Common myeloid progenitor, CD34-positive (primary cell): ENCODE measurements at regions not wholly inside any gene's neighbourhood (a gene's known extent, or its start where the extent isn't known, plus 50 kb on each side); places are given as distances from the start of the nearest gene placed in this dataset.

ENCODE experiments used
- CTCF ChIA-PET: fragments of 350-600 bp; sonication (Branson Sonifier 250); formaldehyde crosslinking; loops from one replicate; lab custom pipeline; 2021; ENCODE audit warnings: antibody characterized with exemption; lab: Charles Lee
- POLR2A ChIA-PET: fragments of 350-600 bp; sonication (Branson Sonifier 250); formaldehyde crosslinking; loops from one replicate; lab custom pipeline; 2021; ENCODE audit warnings: antibody characterized with exemption; lab: Charles Lee
- DNase-seq, 3 donors: peaks; one replicate each; pipeline versions ENCODE4 v3.0.0 to v3.0.0-alpha.2; 2013
- H3K27ac ChIP-seq, 2 experiments: 1 replicate in 1 of 2; 2 replicates in 1 of 2; pipeline ENCODE4 v1.7.0; 2013; ENCODE audit warnings: inconsistent platforms in 2 of 2, low read length in 2 of 2, mild to moderate bottlenecking in 2 of 2, low read depth in 1 of 2, moderate library complexity in 1 of 2; ENCODE audit not compliant: severe bottlenecking in 2 of 2, insufficient read depth in 1 of 2, poor library complexity in 1 of 2
- H3K27me3 ChIP-seq, 5 experiments: replicated peaks in 2 of 5; 1 replicate in 3 of 5; 2 replicates in 2 of 5; pipeline versions ENCODE4 v1.6.1 to v1.7.0; 2013; ENCODE audit warnings: low read length in 4 of 5, mild to moderate bottlenecking in 2 of 5, moderate library complexity in 2 of 5, inconsistent platforms in 1 of 5; ENCODE audit not compliant: insufficient read depth in 5 of 5, control insufficient read depth in 4 of 5
- H3K36me3 ChIP-seq, 4 experiments: 1 replicate in 2 of 4; 2 replicates in 2 of 4; pipeline versions ENCODE4 v1.6.1 to v1.7.0; 2013; ENCODE audit warnings: low read length in 3 of 4, control low read depth in 1 of 4, mild to moderate bottlenecking in 1 of 4; ENCODE audit not compliant: control insufficient read depth in 4 of 4, insufficient read depth in 4 of 4
- H3K4me1 ChIP-seq, 4 experiments: 1 replicate in 3 of 4; 2 replicates in 1 of 4; pipeline versions ENCODE4 v1.6.1 to v1.7.1; 2013; ENCODE audit warnings: low read length in 3 of 4, mild to moderate bottlenecking in 3 of 4, control low read depth in 1 of 4, inconsistent platforms in 1 of 4, moderate library complexity in 1 of 4; ENCODE audit not compliant: control insufficient read depth in 4 of 4, insufficient read depth in 4 of 4; ENCODE audit errors: control extremely low read depth in 1 of 4
- H3K4me3 ChIP-seq, 7 experiments: 1 replicate in 4 of 7; 2 replicates in 3 of 7; pipeline versions ENCODE4 v1.5.1 to v1.7.0; 2013; ENCODE audit warnings: mild to moderate bottlenecking in 7 of 7, low read length in 6 of 7, moderate library complexity in 6 of 7, inconsistent platforms in 2 of 7, low read depth in 2 of 7, control low read depth in 1 of 7; ENCODE audit not compliant: insufficient read depth in 4 of 7, control insufficient read depth in 1 of 7; ENCODE audit errors: extremely low read depth in 1 of 7
- H3K9me3 ChIP-seq, 5 experiments: 1 replicate in 4 of 5; 2 replicates in 1 of 5; pipeline versions ENCODE4 v1.6.1 to v1.7.1; 2013; ENCODE audit warnings: low read length in 4 of 5, mild to moderate bottlenecking in 2 of 5, inconsistent platforms in 1 of 5, low read depth in 1 of 5, moderate library complexity in 1 of 5; ENCODE audit not compliant: control insufficient read depth in 4 of 5, insufficient read depth in 2 of 5; ENCODE audit errors: control extremely low read depth in 1 of 5
- WGBS: methylation state at CpG from one replicate; pipeline ENCODE4 v1.1.5; 2013; ENCODE audit not compliant: insufficient coverage; 5-methylcytosine and 5-hydroxymethylcytosine counted together

- Histone ChIP-seq H3K4me1 (no peaks in the 10 kb centered on the region), H3K27me3 (peaks cover 0 to 5% (median 0%) of the 10 kb centered on the region in 5 experiments), H3K9me3 (no peaks in the 10 kb centered on the region), H3K36me3 (no peaks in the 10 kb centered on the region), H3K27ac (no peak overlapping the region), H3K4me3 (no peak overlapping the region)
- WGBS, result no CpG with 5 or more reads among the region's 1 CpG
- no peak for DNase-seq
- POLR2A ChIA-PET, result no interaction called here
- CTCF ChIA-PET, result no interaction called here
Measured at GRCh38 chr7:25307624-25308023, 79.3 kb upstream of the NPVF start.

DNA sequence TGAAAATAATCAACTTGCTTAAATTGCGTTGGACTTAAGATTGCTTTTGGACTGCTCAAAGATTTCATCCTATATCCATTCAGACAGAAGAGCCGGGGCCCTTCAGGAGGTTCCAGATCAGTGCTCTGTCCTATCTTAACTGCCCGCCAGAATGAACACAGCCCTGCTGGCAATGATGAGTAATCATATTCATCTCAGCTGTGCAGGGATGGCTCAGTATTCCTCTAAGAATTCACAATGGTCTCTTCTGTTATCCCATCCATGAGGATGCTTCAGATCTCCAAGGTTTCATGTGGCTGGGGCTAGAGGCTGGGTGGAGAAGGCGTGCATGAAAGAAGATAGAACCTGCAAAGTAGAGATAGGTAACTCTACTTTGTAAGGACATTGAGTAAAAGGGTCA, 80.0 kb upstream of the NPVF start:
- H3K4me3 ChIP-seq, result no peak overlapping the region
- H3K4me1 ChIP-seq, result no peaks in the 10 kb centered on the region
- POLR2A ChIA-PET, result no interaction called here
- H3K27ac ChIP-seq, result no peak overlapping the region
- no peaks in the 10 kb centered on the region for H3K36me3 ChIP-seq
- WGBS, result 100% methylated on average over 3 of the region's 4 CpGs
- peaks cover 0 to 5% (median 0%) of the 10 kb centered on the region in 5 experiments for H3K27me3 ChIP-seq
- no peaks in the 10 kb centered on the region for H3K9me3 ChIP-seq
- DNase-seq, result no peak
- CTCF ChIA-PET, result no interaction called here

GRCh38 chr7:25308906-25309705, 80.8 kb upstream of the NPVF start:
- H3K36me3 ChIP-seq, result no peaks in the 10 kb centered on the region
- ChIA-PET CTCF (no interaction called here), POLR2A (no interaction called here)
- no peak for DNase-seq
- H3K27me3 ChIP-seq, result peaks cover 0 to 5% (median 0%) of the 10 kb centered on the region in 5 experiments
- H3K4me3 ChIP-seq, result no peak overlapping the region
- no peak overlapping the region for H3K27ac ChIP-seq
- peaks cover 0 to 6% (median 0%) of the 10 kb centered on the region in 4 experiments for H3K4me1 ChIP-seq
- 97% methylated on average over 4 of the region's 6 CpGs for WGBS
- H3K9me3 ChIP-seq, result no peaks in the 10 kb centered on the region

DNA sequence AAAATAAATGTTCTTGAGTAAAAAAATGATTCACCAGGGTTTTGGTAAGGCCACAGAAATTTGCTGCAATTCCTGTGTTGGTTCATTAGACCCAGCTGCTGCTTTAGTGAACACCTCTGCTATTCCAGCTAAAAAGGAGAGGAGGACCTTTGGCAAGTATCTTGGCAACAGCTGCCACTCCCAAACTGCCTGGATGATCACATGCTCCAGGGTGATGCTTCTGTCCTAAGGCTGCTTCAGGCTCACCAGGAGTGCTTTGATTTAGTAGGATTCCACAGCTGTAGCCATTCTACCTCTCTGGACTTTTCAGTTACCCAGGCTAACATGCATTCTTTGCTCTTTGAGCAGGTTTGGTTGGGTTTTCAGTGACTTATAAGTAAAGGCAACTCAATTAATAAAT, 82.6 kb upstream of the NPVF start:
- no peak for DNase-seq
- ChIA-PET POLR2A (no interaction called here), CTCF (no interaction called here)
- Histone ChIP-seq H3K27ac (no peak overlapping the region), H3K4me1 (peaks cover 0 to 6% (median 0%) of the 10 kb centered on the region in 4 experiments), H3K4me3 (no peak overlapping the region), H3K9me3 (no peaks in the 10 kb centered on the region), H3K27me3 (peaks cover 0 to 2% (median 0%) of the 10 kb centered on the region in 5 experiments), H3K36me3 (no peaks in the 10 kb centered on the region)

DNA sequence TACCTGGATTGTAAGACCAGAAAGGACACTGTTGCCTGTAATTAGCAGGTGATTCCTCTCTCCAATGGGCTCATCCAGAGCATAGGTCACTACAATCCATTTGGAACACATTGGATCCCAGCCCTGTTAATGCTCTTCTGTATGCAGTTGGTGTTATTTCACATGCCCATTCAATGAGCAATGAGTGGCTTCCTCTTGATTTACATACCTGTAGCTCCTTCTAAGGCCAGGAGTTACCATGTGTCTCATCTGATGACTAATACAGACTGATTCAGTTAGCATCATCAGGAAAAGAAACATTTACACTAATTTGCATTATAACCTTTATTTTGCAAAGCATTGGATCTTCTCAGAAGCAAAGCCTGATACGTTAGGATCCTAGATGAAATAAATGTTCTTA, 83.1 kb upstream of the NPVF start:
- Histone ChIP-seq H3K4me1 (peaks cover 0 to 6% (median 0%) of the 10 kb centered on the region in 4 experiments), H3K36me3 (no peaks in the 10 kb centered on the region), H3K4me3 (no peak overlapping the region), H3K9me3 (no peaks in the 10 kb centered on the region), H3K27me3 (no peaks in the 10 kb centered on the region), H3K27ac (no peak overlapping the region)
- DNase-seq, result no peak
- ChIA-PET CTCF (no interaction called here), POLR2A (no interaction called here)
- WGBS, result no CpG with 5 or more reads among the region's 1 CpG

DNA sequence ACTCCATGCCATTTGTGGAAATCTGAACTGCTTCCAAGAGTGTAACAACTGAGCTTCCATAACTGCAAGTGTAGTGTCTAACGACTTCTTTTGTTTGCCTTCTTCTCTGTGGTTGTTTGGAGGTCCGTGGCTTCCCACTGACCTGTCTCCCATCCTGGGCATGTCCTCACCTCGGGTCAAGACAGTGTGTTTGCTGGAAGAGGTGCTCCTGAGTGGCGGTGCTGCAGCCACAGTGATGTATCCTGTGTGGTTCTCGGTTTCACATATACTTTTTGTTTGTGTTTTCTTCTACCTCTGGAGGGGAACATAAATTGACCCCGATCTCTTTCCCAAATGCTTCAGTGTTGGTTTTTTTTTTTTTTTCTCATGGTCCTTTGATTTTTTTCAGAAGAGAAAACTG, 84.7 kb upstream of the NPVF start:
- no peak overlapping the region for H3K27ac ChIP-seq
- no peaks in the 10 kb centered on the region for H3K9me3 ChIP-seq
- H3K36me3 ChIP-seq, result no peaks in the 10 kb centered on the region
- no peaks in the 10 kb centered on the region for H3K27me3 ChIP-seq
- H3K4me3 ChIP-seq, result no peak overlapping the region
- peaks cover 0 to 6% (median 0%) of the 10 kb centered on the region in 4 experiments for H3K4me1 ChIP-seq
- POLR2A ChIA-PET, result no interaction called here
- WGBS, result 78% methylated on average over 5 of the region's 6 CpGs
- CTCF ChIA-PET, result no interaction called here
- DNase-seq, result no peak

DNA sequence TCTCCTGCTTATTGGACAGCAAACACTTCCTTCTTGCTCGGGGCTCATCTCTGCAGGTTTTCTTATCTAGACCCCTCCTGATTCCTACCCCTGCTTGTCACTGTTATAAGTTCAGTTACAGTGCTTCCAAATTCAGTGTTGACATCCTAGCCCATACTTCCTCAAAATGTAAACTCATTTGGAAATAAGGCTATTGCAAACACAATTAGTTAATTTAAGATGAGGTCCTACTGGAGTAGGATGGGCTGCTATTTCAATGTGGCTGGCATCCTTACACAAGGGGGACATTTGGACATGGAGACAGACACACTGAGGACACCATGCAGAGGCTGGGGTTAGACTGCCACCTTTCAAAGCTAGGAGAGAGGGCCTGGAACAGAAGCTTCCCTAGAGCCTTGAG, 85.2 kb upstream of the NPVF start:
- ChIA-PET POLR2A (no interaction called here), CTCF (no interaction called here)
- DNase-seq, result peak in 1 of 3 donors; percentile 3

More for the DNA sequence above, 85.2 kb upstream of the NPVF start:
- Histone ChIP-seq H3K4me1 (peaks cover 0 to 6% (median 0%) of the 10 kb centered on the region in 4 experiments), H3K27ac (no peak overlapping the region), H3K4me3 (no peak overlapping the region), H3K9me3 (no peaks in the 10 kb centered on the region), H3K27me3 (no peaks in the 10 kb centered on the region), H3K36me3 (no peaks in the 10 kb centered on the region)
- WGBS, result 50% methylated on average over 1 of the region's 1 CpG
